Tibial nerve (tissue), 4 donors: ENCODE measurements at regions not wholly inside any gene's neighbourhood (a gene's known extent, or its start where the extent isn't known, plus 50 kb on each side); places are given as distances from the start of the nearest gene placed in this dataset.

Source experiments
- DNase-seq, 2 donors: peaks; one replicate each; pipeline ENCODE4 v3.0.0-alpha.2; 2019; ENCODE audit warnings: low spot score in 2 of 2
- H3K27ac ChIP-seq, 4 donors: fragments of 200-600 bp; sonication (generic) in 3 of 4; one replicate each; pipeline ENCODE4 v1.5.1; 2017 to 2019; ENCODE audit warnings: mild to moderate bottlenecking in 1 of 4
- H3K27me3 ChIP-seq, 2 donors: fragments of 200-600 bp; sonication (generic) in 1 of 2; one replicate each; pipeline versions ENCODE4 v1.5.1 to v1.6.0; 2017 to 2019
- H3K36me3 ChIP-seq, 3 donors: fragments of 200-600 bp; sonication (generic); one replicate each; pipeline ENCODE4 v1.5.1; 2018 to 2019
- H3K4me1 ChIP-seq, 4 donors: fragments of 200-600 bp; sonication (generic) in 3 of 4; one replicate each; pipeline ENCODE4 v1.5.1; 2017 to 2019
- H3K4me3 ChIP-seq, 4 donors: fragments of 200-600 bp; sonication (generic) in 3 of 4; one replicate each; pipeline ENCODE4 v1.5.1; 2017 to 2019; ENCODE audit warnings: mild to moderate bottlenecking in 1 of 4, moderate library complexity in 1 of 4
- H3K9me3 ChIP-seq, 4 donors: fragments of 200-600 bp; sonication (generic) in 3 of 4; one replicate each; pipeline ENCODE4 v1.5.1; 2017 to 2019
- EP300 ChIP-seq, 2 donors: sonication (generic); formaldehyde crosslinking; IDR thresholded peaks; one replicate each; pipeline ENCODE4 v1.6.1; 2017; ENCODE audit warnings: antibody characterized with exemption in 2 of 2, mild to moderate bottlenecking in 1 of 2
- POLR2A ChIP-seq, 2 donors: fragments of 450-650 bp; IDR thresholded peaks; one replicate each; pipeline ENCODE4 v1.6.1; 2017; ENCODE audit warnings: antibody characterized with exemption in 2 of 2, mild to moderate bottlenecking in 2 of 2, moderate library complexity in 2 of 2
- WGBS, 2 donors: methylation state at CpG; one replicate each; pipeline ENCODE4 v1.1.5; 2018; 5-methylcytosine and 5-hydroxymethylcytosine counted together
- TF ChIP-seq, protein P1 (sequence below), 5 experiments: fragments of 200-600 bp in 3 of 5; fragments of 450-650 bp in 2 of 5; sonication (generic) in 3 of 5; IDR thresholded peaks; one replicate each; pipeline ENCODE4 v1.5.1; 2016 to 2019; ENCODE audit warnings: antibody characterized with exemption in 5 of 5, mild to moderate bottlenecking in 3 of 5, moderate library complexity in 2 of 5

DNA sequence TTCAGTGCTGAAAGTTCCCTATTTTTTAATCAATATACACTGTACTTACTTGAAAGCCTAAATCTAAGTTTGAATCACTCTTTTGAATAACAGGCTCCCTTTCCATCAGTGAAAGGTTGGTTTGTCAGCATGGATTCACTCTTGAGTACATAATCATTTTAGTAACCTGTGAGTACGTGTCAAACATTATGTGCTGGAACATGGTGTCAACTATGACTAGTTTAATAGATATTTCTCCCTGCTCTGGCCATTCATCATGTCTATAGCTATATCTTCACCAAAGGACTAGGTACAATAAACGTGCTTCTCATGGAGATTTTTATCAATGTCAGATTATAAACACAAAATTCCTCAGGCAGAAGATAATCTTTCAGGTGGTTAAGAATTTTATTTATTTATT lies 61.7 kb upstream of the MDFIC start:
- H3K36me3 ChIP-seq, result no peaks in the 10 kb centered on the region
- no peak for DNase-seq
- WGBS, 2 donors, result 78 to 91% methylated on average over 2 of the region's 2 CpGs
- no peaks in the 10 kb centered on the region for H3K27me3 ChIP-seq
- no peak overlapping the region for H3K27ac ChIP-seq
- no peak overlapping the region for H3K4me3 ChIP-seq
- no peaks in the 10 kb centered on the region for H3K4me1 ChIP-seq
- TF ChIP-seq EP300 (IDR thresholded peaks at IDR 0.05) (no peak), POLR2A (IDR thresholded peaks at IDR 0.05) (no peak)
- TF ChIP-seq, protein P1, sequence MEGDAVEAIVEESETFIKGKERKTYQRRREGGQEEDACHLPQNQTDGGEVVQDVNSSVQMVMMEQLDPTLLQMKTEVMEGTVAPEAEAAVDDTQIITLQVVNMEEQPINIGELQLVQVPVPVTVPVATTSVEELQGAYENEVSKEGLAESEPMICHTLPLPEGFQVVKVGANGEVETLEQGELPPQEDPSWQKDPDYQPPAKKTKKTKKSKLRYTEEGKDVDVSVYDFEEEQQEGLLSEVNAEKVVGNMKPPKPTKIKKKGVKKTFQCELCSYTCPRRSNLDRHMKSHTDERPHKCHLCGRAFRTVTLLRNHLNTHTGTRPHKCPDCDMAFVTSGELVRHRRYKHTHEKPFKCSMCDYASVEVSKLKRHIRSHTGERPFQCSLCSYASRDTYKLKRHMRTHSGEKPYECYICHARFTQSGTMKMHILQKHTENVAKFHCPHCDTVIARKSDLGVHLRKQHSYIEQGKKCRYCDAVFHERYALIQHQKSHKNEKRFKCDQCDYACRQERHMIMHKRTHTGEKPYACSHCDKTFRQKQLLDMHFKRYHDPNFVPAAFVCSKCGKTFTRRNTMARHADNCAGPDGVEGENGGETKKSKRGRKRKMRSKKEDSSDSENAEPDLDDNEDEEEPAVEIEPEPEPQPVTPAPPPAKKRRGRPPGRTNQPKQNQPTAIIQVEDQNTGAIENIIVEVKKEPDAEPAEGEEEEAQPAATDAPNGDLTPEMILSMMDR (IDR thresholded peaks at IDR 0.05), result no peak
- H3K9me3 ChIP-seq, result no peaks in the 10 kb centered on the region

DNA sequence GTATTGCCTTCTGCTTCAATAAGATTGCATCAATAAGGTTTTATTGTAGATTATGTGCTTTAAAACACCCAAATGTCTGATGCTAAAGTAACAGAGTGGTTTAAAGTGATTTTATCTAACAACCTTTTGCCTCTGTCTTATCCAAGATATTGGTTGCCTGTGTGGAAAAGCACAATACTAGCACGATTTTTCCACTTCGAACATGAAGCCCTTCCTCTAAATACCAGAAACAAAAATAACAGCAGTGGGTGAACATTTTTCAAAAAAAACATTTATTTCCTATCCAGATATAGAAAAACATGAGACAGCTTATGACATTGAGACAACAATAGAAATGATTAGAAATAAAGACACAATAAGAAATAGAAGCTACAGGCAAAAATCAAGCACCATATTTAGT lies 59.5 kb upstream of the MDFIC start:
- WGBS, 2 donors, result 71 to 76% methylated on average over 2 of the region's 2 CpGs
- TF ChIP-seq, protein P1 (IDR thresholded peaks at IDR 0.05), result no peak
- TF ChIP-seq EP300 (IDR thresholded peaks at IDR 0.05) (no peak), POLR2A (IDR thresholded peaks at IDR 0.05) (no peak)

DNA sequence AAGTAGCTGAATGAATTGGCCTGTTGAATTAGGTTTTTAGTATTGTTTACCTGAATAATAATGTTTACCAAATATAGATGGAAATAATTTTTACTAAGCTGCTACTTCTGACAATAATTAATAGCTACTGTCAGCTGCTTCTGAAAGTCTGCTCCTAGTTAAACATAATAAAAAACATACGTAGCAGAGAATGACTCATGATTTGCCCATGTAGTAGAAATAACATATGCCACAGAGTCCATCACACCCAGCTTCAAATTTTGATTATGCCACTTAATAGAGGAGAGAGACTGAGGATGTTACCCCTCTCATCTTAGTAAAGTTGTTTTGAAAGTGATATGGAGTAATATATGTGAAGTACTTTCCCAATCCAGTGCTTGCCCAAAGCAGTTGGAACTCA lies 57.6 kb upstream of the MDFIC start:
- Histone ChIP-seq H3K36me3 (no peaks in the 10 kb centered on the region), H3K4me1 (no peaks in the 10 kb centered on the region), H3K27me3 (no peaks in the 10 kb centered on the region), H3K27ac (no peak overlapping the region), H3K4me3 (no peak overlapping the region), H3K9me3 (no peaks in the 10 kb centered on the region)
- 81 to 84% methylated on average over 1 of the region's 1 CpG for WGBS, 2 donors
- TF ChIP-seq POLR2A (IDR thresholded peaks at IDR 0.05) (no peak), EP300 (IDR thresholded peaks at IDR 0.05) (no peak)
- TF ChIP-seq, protein P1 (IDR thresholded peaks at IDR 0.05), result no peak
- DNase-seq, result no peak

More for the DNA sequence above, 59.5 kb upstream of the MDFIC start:
- Histone ChIP-seq H3K36me3 (no peaks in the 10 kb centered on the region), H3K27me3 (no peaks in the 10 kb centered on the region), H3K4me3 (no peak overlapping the region), H3K4me1 (no peaks in the 10 kb centered on the region), H3K9me3 (no peaks in the 10 kb centered on the region), H3K27ac (no peak overlapping the region)
- no peak for DNase-seq

DNA sequence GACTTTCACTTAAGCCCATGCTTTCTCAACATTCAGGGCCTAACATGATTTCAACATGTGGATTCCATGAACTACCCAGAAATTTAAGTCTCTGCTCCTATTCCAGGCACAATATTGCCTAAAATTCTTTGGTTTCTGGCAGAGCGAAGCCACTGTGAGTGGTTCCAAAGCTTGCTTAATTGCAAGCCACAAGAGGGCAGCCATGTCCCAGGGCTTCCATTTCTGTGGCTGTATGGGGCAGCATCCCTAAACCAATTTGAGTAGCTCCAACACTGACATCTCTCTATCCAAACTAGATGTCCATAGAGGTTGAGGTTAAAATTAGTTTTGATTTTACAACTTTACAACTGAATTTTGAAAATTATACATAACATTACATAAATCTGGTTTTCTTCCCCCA lies 56.3 kb upstream of the MDFIC start:
- Histone ChIP-seq H3K36me3 (no peaks in the 10 kb centered on the region), H3K27me3 (no peaks in the 10 kb centered on the region), H3K27ac (no peak overlapping the region), H3K4me3 (no peak overlapping the region), H3K9me3 (no peaks in the 10 kb centered on the region), H3K4me1 (no peaks in the 10 kb centered on the region)
- TF ChIP-seq EP300 (IDR thresholded peaks at IDR 0.05) (no peak), POLR2A (IDR thresholded peaks at IDR 0.05) (no peak)
- TF ChIP-seq, protein P1 (IDR thresholded peaks at IDR 0.05), result peak; percentile 43 to 72 (median 61)
- DNase-seq, result peak; percentile 19 to 61
- WGBS, 2 donors, result 85 to 93% methylated on average over 1 of the region's 1 CpG
